GM21381 (cell line): ENCODE measurements at regions not wholly inside any gene's neighbourhood (a gene's known extent, or its start where the extent isn't known, plus 50 kb on each side); places are given as distances from the start of the nearest gene placed in this dataset.

Experiments used
- ATAC-seq: cut with Tn5 transposase; IDR thresholded peaks from one replicate; pipeline ENCODE4 v1.9.1; 2021; ENCODE audit warnings: mild to moderate bottlenecking, moderate library complexity; ENCODE audit not compliant: unreplicated experiment

DNA sequence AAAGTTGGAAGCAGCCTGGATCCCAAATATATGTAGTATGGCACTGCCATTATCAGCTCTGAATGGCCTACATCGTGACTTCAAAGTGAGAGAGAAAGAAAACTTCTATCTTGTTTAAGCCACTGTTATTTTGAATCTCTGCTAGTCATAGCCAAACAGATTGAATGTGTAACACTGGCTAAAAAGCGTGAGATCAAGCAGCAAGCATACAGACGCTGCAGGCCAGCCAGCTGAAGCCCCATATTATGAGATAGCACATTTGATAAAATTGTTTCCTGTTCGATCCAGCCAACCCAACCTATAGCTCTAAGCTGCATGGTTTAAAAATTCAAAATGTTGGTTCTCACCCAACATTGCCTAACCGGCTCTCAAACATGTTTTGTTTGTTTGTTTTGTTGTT, 95.0 kb downstream of the DUSP6 start:
- no peak for ATAC-seq

DNA sequence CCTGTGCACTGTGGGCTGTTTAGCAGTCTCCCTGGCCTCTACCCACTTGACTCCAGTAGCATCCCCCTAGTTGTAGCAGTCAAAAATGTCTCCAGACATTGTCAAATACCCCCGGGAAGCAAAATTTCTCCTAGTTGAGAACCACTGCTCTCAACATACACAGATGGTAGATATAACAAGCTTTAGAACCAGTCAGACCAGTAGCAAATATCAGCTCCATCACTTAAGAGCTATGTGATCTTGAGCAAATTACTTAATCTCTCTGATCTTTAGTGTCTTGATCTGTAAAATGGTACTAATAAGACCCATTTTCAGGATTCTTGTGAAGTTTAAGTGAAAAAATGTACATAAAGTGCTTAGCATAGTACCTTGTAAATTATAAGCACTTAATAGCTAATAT, 96.2 kb downstream of the DUSP6 start:
- ATAC-seq: no peak

DNA sequence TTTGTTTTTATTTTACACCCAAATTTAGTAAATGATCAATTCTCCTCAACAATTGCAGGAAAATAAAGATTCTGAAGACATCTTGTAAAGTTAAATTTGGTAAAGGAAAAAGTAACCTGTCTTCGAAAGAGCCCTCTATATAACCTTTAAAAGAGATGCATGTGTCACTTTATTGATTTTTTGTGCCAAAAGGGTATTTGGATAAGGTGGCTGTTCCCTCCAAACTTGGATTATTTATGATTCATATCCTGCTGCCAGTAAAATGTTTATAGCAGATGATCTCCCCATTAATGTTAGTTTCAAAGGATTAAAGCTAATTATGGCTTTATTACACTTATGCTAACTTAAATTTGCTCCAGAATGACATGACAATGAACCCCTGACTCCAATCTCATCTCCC, 98.8 kb downstream of the DUSP6 start:
- ATAC-seq: no peak

DNA sequence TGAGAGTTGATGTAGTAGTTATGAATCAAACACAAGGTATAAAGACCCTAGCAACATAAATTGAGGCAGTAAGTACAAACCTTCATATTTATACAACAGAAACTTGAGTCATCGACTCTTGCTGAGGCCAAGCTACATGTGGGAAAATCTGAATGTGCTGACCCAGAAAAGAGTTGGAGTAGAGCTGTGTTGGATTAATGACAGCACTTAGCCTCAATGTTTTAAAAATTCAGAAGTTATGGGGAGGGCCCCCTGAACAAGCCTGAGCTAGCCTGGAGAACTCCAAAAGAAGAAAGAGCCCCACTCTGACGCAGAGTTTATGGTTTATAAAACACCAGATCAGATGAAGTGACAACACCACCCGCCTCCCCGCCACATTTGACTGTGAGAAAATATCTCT, 100.0 kb downstream of the DUSP6 start:
- no peak for ATAC-seq

DNA sequence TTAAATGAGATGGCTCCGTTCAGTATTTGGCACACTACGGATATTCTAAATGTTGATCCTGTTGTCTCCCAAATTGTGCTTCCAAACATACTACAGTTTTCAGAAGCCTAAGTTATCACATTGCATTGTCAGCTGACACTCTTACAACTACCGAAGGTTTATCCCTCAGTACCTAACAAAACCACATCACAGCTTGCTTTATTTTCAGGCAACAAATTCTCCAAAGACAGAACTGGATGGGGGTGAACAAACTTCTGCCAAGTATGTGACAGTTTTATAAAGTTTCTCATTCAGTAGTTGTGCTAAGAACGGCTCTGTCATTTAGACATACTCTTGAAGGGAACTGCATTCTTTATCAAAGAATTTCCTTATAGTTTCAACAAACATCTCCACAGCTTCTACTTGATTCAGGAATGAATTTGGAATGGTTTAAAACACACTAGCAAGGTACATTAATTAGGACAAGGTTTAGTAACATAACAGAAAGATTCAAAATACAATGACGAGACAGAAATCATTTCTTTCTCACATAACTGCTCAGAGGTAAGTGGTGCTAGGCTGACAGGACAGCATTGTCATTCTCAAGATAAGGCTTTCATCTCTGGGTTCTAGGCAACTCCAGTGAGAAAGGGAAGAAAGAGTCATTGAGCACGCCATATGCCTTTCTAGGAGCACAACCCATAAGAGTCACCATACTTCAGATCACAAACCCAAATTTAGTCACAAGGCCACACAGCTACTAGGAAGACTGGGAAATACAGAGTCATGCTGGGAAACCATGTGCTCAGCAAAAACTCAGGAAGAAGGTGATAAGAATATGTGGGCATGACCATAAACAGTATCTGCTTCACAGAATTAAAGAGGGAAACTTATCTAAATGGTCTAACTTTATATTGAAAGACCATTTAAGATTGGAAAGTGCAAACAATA, 100.7 kb downstream of the DUSP6 start:
- no peak for ATAC-seq

DNA sequence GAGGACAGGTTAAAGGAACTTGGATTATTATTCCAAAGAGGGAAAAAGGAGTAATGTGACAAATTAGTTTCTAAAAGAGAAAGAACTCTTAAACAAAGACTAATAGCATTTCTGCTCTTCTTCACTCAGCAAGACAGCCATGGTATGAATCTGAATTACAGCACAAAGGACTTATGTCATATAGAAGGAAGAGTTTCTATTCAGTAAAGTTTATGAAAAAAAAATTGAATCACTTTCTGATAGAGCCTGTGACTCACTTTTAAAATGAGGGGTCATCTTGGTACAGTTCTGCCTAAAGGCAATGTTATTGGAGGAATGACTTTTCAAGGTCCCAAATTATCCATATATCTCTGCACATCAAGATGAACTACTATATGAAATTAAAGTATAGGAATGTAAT, 101.7 kb downstream of the DUSP6 start:
- no peak for ATAC-seq

DNA sequence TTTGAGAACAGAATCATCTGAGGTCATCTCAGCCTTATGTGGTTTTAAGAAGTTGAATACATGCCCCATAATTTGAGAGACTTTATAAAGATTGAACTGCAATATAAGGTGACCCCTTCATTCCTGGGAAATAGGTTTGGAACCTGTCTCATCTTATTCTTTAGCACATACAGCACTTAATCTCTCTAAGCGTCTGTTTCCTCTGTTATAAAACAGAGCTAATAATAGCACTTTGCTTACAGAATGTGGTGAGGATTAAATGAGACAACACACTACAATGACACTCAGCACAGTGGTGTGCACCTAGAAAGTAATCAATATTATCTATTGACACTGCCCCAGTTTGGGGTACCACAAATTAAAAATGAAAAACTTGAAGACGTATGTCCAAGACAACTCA, 102.1 kb downstream of the DUSP6 start:
- no peak for ATAC-seq

DNA sequence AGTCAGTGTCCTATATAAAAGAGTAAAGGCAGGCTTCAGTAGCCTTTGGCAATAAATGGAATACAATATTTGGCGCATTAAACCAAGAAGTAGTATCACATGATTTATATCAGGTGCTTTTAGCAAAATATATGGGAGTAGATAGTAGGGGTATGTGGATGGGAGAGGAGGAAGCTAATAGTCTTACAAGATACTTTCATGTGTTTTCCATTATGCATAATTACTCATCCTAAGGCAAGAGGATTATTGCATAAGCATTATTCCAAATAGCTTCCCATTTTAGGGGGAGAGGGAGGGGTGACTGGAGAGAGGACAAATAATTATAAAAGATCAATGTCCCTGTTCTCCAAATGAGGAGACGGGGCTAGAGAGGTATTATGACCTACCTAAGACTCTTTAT, 104.3 kb downstream of the DUSP6 start:
- no peak for ATAC-seq

DNA sequence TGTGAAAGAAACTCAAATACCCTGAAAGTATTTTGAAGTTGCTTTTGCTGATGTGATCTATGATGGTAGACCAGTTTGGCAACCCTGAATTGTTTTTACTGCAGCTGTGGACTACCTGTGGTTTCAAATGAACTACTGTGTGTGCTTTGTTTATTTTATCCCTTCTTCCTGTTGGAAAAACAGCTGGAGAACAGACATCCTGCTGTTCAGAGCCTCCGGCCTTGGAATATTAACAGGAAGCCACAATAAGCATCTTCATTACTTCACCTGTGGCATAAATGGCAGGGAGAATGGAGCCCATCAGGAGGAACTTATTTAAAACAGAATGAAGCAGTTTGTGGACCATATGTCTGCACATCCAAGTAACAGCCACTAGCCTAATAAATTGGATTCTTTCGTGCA, 104.8 kb downstream of the DUSP6 start:
- no peak for ATAC-seq

DNA sequence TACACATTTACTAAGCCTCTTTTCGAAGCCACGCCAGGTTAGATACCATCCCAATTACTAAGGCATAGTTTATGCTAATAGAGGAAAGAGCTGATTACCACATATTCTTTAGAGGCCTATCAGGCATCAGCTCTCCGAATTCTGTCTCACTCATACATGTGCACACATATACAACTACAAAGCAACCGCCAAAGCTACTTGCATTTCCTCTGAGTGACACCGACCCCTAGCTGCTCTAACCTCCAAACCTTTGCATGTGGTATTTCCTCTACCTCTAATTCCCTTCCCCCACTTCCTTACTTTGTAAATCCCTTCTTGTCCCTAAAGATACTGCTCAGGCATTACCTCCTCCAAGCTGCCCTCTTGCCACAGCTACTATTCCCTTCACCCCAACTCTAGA, 107.2 kb downstream of the DUSP6 start:
- ATAC-seq: no peak

DNA sequence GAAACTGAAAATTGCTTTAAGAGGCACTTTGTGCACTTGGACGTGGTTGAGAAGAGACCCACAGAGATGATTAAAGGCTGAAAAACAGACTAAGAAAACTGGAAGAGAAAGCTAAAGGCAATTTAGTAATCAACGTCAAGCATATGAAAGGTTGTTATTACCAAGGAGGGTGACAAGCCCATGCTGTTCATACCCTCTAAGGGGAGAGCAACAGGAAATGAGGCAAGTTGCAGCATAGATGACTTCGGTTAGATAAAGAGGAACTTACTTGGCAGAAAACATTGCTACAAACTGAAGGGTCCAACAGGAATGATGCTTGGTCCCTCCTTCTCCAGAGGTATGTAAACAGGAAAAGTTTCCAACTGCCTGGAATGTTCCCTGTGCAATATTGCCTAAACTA, 107.8 kb downstream of the DUSP6 start:
- no peak for ATAC-seq

DNA sequence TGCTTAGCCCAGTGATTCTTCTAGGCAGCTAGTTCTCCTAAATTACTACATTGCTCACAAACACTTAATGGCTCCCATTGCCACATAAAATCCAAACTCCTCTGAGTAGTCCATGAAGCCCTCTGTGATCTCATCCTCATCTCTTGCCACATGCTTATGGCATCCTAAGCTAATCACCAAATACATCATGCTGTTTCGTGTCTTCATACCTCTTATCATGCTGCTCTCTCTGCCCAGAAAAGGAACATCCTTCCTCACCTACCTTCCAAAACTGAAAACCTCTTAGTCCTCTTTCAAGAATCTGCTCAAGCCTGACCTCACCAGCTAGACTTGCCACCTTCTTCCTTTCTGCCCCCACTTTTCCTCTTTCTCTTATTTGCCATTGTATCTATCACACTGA, 108.5 kb downstream of the DUSP6 start:
- no peak for ATAC-seq

DNA sequence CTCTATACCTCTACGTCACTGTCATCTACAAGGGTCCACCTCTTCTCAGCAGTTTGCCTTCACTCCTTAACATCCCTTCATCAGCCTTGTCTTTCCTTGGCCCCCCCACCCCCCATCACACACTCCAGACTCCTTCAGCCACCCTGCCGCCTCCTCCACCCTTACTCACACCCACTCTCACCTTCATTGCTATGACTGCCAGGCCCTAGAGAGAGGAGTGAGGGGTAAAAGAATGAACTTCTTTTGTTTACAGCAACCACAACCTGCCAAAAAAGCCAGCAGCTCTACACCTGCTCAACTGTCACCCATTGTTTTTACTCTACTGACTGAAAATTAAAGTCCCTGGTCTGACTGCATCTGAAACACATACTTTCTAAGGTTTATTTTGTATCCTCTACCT, 112.8 kb downstream of the DUSP6 start:
- ATAC-seq: no peak

DNA sequence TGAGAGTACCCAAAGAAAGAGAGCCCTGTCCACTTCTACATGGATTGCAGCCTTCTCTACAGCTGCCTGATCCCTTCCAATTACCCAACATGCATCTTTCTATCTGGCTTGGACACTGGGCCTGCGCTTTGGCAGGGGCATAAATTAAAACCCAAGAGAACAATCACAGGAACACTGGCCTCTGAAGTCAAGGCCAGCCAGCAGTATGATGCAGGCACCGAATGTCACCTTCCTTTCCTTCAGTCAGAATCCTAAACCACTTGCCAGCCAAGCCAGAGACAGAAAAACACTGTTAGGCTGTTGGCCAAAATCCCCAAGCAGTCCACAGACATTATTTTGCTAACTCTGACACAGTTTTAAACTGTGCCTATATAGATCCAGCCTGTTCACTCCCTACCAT, 113.7 kb downstream of the DUSP6 start:
- no peak for ATAC-seq

DNA sequence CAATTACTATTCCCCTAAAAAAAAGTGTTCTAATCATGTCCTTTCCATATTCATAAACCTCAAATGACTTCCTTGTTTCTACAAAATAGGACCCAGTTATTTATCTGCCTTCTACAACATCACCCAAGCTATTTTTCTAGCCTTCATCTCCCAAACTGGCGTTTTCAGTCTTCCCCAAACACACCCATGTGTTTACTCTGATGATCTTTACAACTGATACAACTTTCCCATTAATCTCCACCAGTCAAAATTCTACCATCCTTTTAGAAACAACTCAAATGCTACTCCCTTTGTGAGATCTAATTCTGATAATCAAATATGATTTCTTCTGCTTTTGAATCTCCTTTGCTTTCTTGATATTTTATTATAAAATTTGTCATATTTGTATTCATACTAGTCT, 114.5 kb downstream of the DUSP6 start:
- ATAC-seq: no peak

DNA sequence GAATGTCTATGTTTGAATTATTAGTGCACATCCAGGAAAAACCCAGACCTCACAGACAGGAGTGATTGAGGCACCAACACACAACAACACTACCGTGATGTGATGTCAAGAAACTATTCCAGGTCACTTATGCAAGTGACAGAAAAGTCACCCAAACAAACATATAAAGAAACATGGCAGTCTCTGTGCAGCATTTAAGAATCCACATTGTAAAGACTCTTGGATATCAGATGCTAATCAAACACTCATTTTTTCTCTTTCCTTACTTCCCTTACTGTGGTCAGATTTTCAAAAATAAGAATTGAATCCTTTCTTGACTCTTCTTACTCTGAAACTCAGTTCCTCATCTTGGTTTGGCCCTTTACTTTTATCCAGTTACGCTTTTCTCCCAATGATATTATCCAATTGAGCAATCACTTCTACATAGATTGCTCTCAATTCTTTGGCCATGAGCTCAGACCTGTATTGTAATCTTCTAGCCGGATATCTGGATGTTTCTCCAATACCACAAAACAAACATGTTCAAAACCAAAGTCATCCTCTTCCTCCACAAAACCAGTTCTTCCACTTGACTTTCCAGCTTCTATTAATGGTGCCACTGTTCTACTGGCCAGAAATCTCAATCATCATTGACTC, 115.4 kb downstream of the DUSP6 start:
- ATAC-seq: no peak

DNA sequence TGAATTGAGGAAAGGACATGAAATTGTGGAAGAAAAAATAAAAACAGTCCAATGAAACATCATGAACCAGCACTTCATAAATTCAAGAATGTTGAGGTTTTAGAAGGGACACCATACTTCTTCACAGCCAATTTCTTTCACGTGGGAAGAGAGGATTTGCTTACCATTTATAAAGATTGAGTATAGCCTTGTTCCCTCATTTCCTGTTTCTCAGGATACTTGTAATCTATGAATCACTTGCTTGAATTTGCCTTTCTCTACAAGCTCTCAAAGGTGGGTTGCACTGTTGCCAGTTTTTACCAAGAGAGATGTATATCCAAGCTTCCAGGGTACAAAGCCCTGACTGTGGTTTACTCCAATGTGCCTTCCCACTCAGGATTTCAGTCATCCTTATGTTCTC, 116.1 kb downstream of the DUSP6 start:
- no peak for ATAC-seq

DNA sequence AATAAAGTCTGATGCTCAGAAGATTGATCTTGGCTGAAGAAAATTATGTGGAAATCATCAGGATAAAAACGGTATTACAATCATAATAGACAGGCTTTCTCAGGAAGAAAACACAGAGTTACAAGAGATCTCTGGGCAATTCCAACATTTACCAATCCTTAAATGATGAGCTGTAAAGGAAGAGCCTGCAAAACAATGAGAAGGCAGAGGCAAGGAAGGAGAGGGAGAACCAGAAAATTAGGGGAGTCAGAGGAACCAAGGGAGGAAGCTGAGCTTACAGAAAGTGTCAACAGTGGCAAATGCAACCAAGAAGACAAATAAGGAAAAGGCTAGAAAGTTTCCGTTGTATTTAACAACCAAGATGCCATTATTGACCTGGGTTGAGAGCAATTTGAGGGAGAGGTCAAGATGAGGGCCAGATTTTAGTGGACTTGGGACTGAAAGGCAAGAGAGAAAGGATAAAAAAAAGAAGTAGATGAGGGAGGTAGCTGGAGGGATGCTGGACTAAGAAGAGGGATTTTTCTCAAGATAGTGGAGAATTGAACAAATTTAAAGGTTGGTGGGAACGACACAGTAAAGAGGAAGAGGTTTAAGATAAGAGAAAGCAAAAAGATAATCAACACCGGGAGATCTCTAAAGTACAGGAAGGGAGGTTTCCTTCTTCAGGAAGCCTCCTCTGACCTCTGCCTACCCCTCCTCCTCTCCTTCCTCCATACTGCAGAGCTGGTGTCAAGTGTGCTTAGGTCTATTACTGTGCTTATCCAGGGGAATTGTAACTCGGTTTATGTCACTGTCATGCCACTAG, 116.9 kb downstream of the DUSP6 start:
- no peak for ATAC-seq

DNA sequence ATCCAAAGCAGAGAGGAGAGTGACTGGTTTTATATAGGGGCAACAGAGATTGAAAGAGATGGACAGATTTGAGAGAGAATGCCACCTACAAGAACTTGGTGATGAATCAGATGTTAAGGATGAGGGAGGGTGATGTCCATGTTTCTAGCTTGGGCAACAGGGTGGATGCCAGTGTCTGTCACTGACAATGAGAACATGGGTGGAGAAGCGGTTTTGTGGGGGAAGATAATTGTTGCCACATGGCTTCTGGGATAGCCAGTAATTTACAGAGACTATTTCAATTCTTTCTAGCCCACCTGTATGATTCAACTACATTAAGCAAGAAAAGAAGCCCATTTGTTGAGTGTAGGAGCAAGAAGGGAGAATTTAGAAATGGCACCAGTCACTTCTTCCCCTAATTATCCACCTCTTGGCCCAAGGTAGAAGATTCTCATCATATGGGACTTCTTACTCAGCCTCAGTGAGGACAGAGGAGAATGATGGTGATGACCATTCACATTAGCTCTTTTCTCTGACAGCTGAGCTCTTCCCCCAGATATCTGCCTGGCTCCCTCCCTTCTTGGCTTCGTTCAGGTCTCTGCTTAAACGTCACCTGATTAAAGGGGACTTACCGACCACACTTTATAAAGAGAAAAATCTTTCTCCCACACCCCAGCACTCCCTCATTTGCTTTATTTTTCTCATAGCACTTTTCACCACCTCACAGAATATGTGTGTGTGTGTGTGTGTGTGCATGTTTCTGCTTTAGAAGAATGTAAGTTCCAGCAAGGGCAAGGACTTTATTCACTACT, 117.8 kb downstream of the DUSP6 start:
- ATAC-seq: no peak

DNA sequence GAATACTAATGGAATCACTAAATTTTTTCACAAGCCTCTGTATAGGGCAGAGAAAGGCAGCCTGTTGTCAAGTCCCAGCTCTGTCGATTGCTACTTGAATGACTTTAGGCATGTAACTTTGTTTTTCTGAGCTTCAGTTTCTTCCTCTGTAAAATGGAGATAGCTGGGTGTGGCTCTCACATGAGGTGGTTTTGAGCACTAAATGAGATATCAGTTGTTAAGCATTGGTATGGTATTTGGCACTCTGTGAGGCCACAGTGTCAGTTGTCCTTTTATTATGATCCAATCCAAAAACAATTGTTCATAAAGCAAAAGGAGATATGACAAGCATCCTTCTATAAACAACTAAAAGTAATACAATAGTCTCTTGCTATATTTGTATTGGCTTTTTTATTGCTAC, 120.6 kb downstream of the DUSP6 start:
- ATAC-seq: no peak
